Activated T-helper 2 cell treated with anti-CD3 and anti-CD28 coated beads, Interferon-gamma antibody, Interleukin-2, Interleukin-4, amounts not matched to agents 10 μg/mL and 5 μg/mL and 100 μg/mL, durations not matched to agents 14 hours and 24 hours and 36 hours (primary cell): ENCODE measurements at regions not wholly inside any gene's neighbourhood (a gene's known extent, or its start where the extent isn't known, plus 50 kb on each side); places are given as distances from the start of the nearest gene placed in this dataset.

Source experiments
- DNase-seq: peaks from one replicate; pipeline ENCODE4 v3.0.0; 2021; ENCODE audit warnings: low spot score
- H3K27ac Mint-ChIP-seq: one replicate; pipeline ENCODE4 v1.8.0; 2021; ENCODE audit warnings: mixed read lengths
- H3K27me3 Mint-ChIP-seq: one replicate; pipeline ENCODE4 v1.8.0; 2021; ENCODE audit warnings: low read depth, mixed read lengths
- H3K36me3 Mint-ChIP-seq: one replicate; pipeline ENCODE4 v1.8.0; 2021; ENCODE audit warnings: low read depth, mixed read lengths
- H3K4me1 Mint-ChIP-seq: one replicate; pipeline ENCODE4 v1.8.0; 2021; ENCODE audit warnings: low read depth, mixed read lengths
- H3K4me3 Mint-ChIP-seq: one replicate; pipeline ENCODE4 v1.8.0; 2021; ENCODE audit warnings: low read depth, mild to moderate bottlenecking, moderate library complexity, mixed read lengths
- H3K9me3 Mint-ChIP-seq: one replicate; pipeline ENCODE4 v1.8.0; 2021; ENCODE audit warnings: mixed read lengths
- intact Hi-C: fragments of 100-400 bp; cut with micrococcal nuclease; formaldehyde crosslinking; loops from one replicate; pipeline ENCODE4 v1.15.1; 2023

- no peak for DNase-seq
- Mint-ChIP-seq H3K27me3 (peaks cover 10% of the 10 kb centered on the region), H3K4me1 (peaks cover 13% of the 10 kb centered on the region), H3K27ac (peak overlapping the region; percentile 13), H3K9me3 (no peaks in the 10 kb centered on the region), H3K4me3 (no peak overlapping the region), H3K36me3 (no peaks in the 10 kb centered on the region)
- intact Hi-C loops = no loop called here
These were observed 107.1 kb downstream of the CEBPB start for GRCh38 chr20:50297498-50298376.

- Mint-ChIP-seq H3K9me3 (no peaks in the 10 kb centered on the region), H3K27ac (no peak overlapping the region), H3K4me3 (no peak overlapping the region), H3K27me3 (peaks cover 10% of the 10 kb centered on the region), H3K36me3 (no peaks in the 10 kb centered on the region), H3K4me1 (peaks cover 13% of the 10 kb centered on the region)
- intact Hi-C loops = no loop called here
- no peak for DNase-seq
These were observed 108.1 kb downstream of the CEBPB start for GRCh38 chr20:50298554-50299324.

DNA sequence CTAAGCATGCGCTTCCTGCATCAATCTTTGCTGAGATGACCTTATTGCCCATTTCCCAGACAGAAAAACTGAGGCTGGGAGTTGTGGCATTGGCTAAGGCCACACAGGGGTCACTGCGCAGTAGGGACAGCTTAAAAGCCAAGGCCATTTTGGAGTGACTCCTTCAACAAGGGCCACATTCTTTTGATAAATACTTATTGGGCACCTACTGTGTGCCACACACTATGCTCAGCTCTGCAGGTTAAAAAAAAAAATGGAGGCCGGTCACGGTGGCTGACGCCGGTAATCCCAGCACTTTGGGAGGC is 108.6 kb downstream of the CEBPB start:
- no peaks in the 10 kb centered on the region for H3K9me3 Mint-ChIP-seq
- no peak overlapping the region for H3K4me3 Mint-ChIP-seq
- H3K27ac Mint-ChIP-seq = no peak overlapping the region
- H3K4me1 Mint-ChIP-seq = peaks cover 13% of the 10 kb centered on the region
- H3K27me3 Mint-ChIP-seq = peaks cover 10% of the 10 kb centered on the region
- no peak for DNase-seq
- intact Hi-C loops = no loop called here
- no peaks in the 10 kb centered on the region for H3K36me3 Mint-ChIP-seq

- intact Hi-C loops = no loop called here
- Mint-ChIP-seq H3K27ac (no peak overlapping the region), H3K36me3 (no peaks in the 10 kb centered on the region), H3K9me3 (no peaks in the 10 kb centered on the region), H3K4me3 (no peak overlapping the region), H3K27me3 (peaks cover 10% of the 10 kb centered on the region), H3K4me1 (peaks cover 13% of the 10 kb centered on the region)
- DNase-seq = no peak
These were observed 110.5 kb downstream of the CEBPB start for GRCh38 chr20:50301165-50301564.

- Mint-ChIP-seq H3K36me3 (no peaks in the 10 kb centered on the region), H3K27ac (no peak overlapping the region), H3K9me3 (no peaks in the 10 kb centered on the region), H3K4me3 (no peak overlapping the region), H3K4me1 (peaks cover 13% of the 10 kb centered on the region), H3K27me3 (peaks cover 10% of the 10 kb centered on the region)
- no peak for DNase-seq
- intact Hi-C loops = no loop called here
These were observed 111.1 kb downstream of the CEBPB start for GRCh38 chr20:50301712-50302111.

DNA sequence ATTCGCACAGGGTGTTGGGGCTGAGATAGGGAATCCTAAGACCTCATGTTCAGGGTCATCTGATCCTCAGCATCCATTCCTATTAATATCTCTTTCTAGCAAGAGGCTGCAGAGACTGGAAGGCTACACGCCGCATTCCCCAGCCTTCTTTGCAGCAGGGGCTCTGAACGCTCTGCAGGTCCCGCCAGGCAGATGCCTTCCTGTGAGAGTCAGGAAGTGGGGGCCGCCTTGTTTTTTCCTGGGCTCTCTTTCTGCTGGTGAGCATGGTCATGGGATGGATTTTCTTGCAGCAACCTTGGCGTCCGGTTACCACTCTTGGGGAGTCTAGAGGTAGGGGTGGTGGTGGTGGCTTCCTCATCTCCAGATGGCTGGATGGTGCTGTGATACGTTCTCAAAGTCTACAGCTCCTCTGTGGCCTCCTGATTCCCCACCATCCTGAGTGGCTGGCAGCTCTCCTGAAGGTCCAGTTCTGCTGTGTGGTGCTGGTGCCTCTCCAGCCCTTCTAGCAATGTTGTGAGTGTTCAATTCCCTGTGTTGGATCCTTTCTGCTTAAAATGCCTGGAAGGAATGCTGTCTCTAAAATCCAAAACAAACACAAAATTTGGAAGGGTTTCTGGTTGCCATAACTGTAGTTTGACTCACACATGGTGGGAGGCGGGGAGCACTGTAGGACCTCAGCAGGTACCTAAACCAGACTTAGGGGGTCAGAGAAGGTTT is 111.9 kb downstream of the CEBPB start:
- peaks cover 10% of the 10 kb centered on the region for H3K27me3 Mint-ChIP-seq
- DNase-seq = no peak

DNA sequence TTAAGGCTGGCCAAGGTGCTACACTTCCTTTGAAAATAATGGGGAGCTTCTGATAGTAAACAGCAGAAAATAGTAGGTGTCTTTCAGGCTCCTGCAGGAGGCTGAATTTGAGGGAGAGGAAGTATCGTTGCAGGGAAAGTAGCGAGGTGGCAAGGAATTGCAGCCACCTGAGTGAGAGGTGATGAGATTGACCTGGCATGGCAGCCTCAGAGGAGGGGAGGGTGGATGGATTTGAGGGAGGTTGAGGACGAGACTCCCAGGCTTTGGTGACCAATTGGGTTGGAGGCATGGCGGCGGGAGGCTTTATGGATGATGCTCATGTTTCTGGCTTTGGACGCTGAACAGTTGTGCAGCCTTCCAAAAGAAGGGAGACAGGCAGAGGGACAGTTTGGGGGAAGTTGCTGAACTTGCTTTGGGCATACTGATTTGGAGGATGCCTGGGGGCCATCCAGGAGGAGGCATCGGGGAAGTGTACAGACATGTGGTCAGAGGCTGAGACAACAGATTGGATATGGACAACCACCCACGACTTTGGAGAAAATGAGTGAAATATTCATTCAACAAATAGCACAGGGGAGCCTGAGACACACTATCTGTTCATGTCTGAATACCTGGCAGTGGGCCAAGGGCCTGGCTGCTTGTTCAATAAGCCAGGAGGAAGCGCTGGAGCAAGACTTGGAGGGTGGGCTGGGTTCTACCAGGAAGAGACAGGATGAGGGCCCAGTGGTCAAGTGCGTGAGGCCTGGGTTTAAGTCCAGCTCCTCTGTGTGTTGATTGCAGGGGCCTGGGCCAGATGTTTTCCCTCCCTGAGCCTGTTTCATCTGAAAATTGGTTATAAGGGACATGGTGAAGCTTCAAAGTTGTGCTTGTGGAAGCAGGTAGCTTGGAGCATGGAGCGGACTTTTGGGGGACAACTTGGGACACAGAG is 113.2 kb downstream of the CEBPB start:
- H3K4me3 Mint-ChIP-seq = no peak overlapping the region
- intact Hi-C loops = no loop called here
- peaks cover 10% of the 10 kb centered on the region for H3K27me3 Mint-ChIP-seq
- no peaks in the 10 kb centered on the region for H3K36me3 Mint-ChIP-seq
- no peak for DNase-seq
- H3K27ac Mint-ChIP-seq = no peak overlapping the region
- peaks cover 2% of the 10 kb centered on the region for H3K4me1 Mint-ChIP-seq
- no peaks in the 10 kb centered on the region for H3K9me3 Mint-ChIP-seq

More for the DNA sequence above, 111.9 kb downstream of the CEBPB start:
- H3K27ac Mint-ChIP-seq = no peak overlapping the region
- H3K36me3 Mint-ChIP-seq = no peaks in the 10 kb centered on the region
- no peak overlapping the region for H3K4me3 Mint-ChIP-seq
- peaks cover 11% of the 10 kb centered on the region for H3K4me1 Mint-ChIP-seq
- intact Hi-C loops = no loop called here
- no peaks in the 10 kb centered on the region for H3K9me3 Mint-ChIP-seq

- intact Hi-C loops = no loop called here
- H3K36me3 Mint-ChIP-seq = no peaks in the 10 kb centered on the region
- H3K27ac Mint-ChIP-seq = no peak overlapping the region
- peaks cover 2% of the 10 kb centered on the region for H3K4me1 Mint-ChIP-seq
- no peaks in the 10 kb centered on the region for H3K9me3 Mint-ChIP-seq
- H3K4me3 Mint-ChIP-seq = no peak overlapping the region
- peaks cover 10% of the 10 kb centered on the region for H3K27me3 Mint-ChIP-seq
- no peak for DNase-seq
These were observed 113.8 kb downstream of the CEBPB start for GRCh38 chr20:50304501-50304856.

- H3K9me3 Mint-ChIP-seq = no peaks in the 10 kb centered on the region
- H3K36me3 Mint-ChIP-seq = no peaks in the 10 kb centered on the region
- no peak overlapping the region for H3K27ac Mint-ChIP-seq
- H3K27me3 Mint-ChIP-seq = peaks cover 10% of the 10 kb centered on the region
- intact Hi-C loops = no loop called here
- peaks cover 2% of the 10 kb centered on the region for H3K4me1 Mint-ChIP-seq
- no peak overlapping the region for H3K4me3 Mint-ChIP-seq
- DNase-seq = no peak
These were observed 114.4 kb downstream of the CEBPB start for GRCh38 chr20:50304923-50305635.

GRCh38 chr20:50305636-50306477 is 115.2 kb downstream of the CEBPB start:
- H3K4me3 Mint-ChIP-seq = no peak overlapping the region
- H3K36me3 Mint-ChIP-seq = no peaks in the 10 kb centered on the region
- DNase-seq = no peak
- no peaks in the 10 kb centered on the region for H3K9me3 Mint-ChIP-seq
- H3K27ac Mint-ChIP-seq = no peak overlapping the region
- intact Hi-C loops = no loop called here
- H3K27me3 Mint-ChIP-seq = peaks cover 5% of the 10 kb centered on the region
- peaks cover 2% of the 10 kb centered on the region for H3K4me1 Mint-ChIP-seq
